OCI-LY1 (cell line): ENCODE measurements at regions not wholly inside any gene's neighbourhood (a gene's known extent, or its start where the extent isn't known, plus 50 kb on each side); places are given as distances from the start of the nearest gene placed in this dataset.
A peak's percentile ranks its signal among the peaks of the same experiment; 100 is the strongest.
"Not testable (repeated sequence)": the region's sequence is repeated elsewhere in the genome, so short reads cannot be mapped to it uniquely, and the experiment has no call there.

Experiments used
- H2AFZ ChIP-seq: fragments of 200-600 bp; sonication (generic), shearing (Covaris generic); 2 replicates; pipeline ENCODE4 v1.6.0; 2014; ENCODE audit warnings: antibody characterized with exemption, mild to moderate bottlenecking, low read length
- H3F3A ChIP-seq: fragments of 200-600 bp; sonication (generic), shearing (Covaris generic); 2 replicates; pipeline ENCODE4 v1.6.0; 2014; ENCODE audit warnings: mild to moderate bottlenecking, antibody characterized with exemption, low read length, moderate library complexity; ENCODE audit not compliant: insufficient read depth
- H3K27ac ChIP-seq: fragments of 200-600 bp; sonication (generic); 2 replicates; pipeline ENCODE4 v1.5.1; 2014; ENCODE audit warnings: low read length, mixed run types, mild to moderate bottlenecking, low read depth; ENCODE audit not compliant: poor library complexity, severe bottlenecking
- H3K27me3 ChIP-seq: fragments of 200-600 bp; sonication (generic); 2 replicates; pipeline ENCODE4 v1.6.0; 2014; ENCODE audit warnings: antibody characterized with exemption, mild to moderate bottlenecking, low read length, moderate library complexity; ENCODE audit not compliant: insufficient read depth
- H3K36me3 ChIP-seq: fragments of 200-600 bp; sonication (generic); 2 replicates; pipeline ENCODE4 v1.6.1; 2014; ENCODE audit warnings: mild to moderate bottlenecking, antibody characterized with exemption, low read length, moderate library complexity, mixed read lengths; ENCODE audit not compliant: insufficient read depth
- H3K4me1 ChIP-seq: fragments of 200-600 bp; sonication (generic); 2 replicates; pipeline ENCODE4 v1.5.1; 2014; ENCODE audit warnings: mild to moderate bottlenecking, low read length, moderate library complexity; ENCODE audit not compliant: insufficient read depth, severe bottlenecking
- H3K4me2 ChIP-seq: fragments of 200-600 bp; sonication (generic), shearing (Covaris generic); 2 replicates; pipeline ENCODE4 v1.6.1; 2014; ENCODE audit warnings: low read length
- H3K4me3 ChIP-seq: fragments of 200-600 bp; sonication (generic); 2 replicates; pipeline ENCODE4 v1.5.1; 2014; ENCODE audit warnings: low read length, low read depth, mild to moderate bottlenecking, mixed read lengths; ENCODE audit not compliant: poor library complexity, severe bottlenecking
- H3K79me2 ChIP-seq: fragments of 200-600 bp; shearing (Covaris generic); 2 replicates; pipeline ENCODE4 v1.6.1; 2016; ENCODE audit warnings: mixed run types, low read length, mixed read lengths; ENCODE audit not compliant: insufficient read depth
- H3K9ac ChIP-seq: fragments of 200-600 bp; sonication (generic), shearing (Covaris generic); 2 replicates; pipeline ENCODE4 v1.6.1; 2014; ENCODE audit warnings: mild to moderate bottlenecking, low read length, mixed read lengths
- H3K9me2 ChIP-seq: fragments of 200-600 bp; sonication (generic), shearing (Covaris generic); 2 replicates; pipeline ENCODE4 v1.6.1; 2014; ENCODE audit warnings: low read depth, mild to moderate bottlenecking, low read length, mixed read lengths
- H3K9me3 ChIP-seq: fragments of 200-600 bp; shearing (Covaris generic); 2 replicates; pipeline ENCODE4 v1.6.1; 2014; ENCODE audit warnings: low read length, mixed read lengths
- H4K20me1 ChIP-seq: fragments of 200-600 bp; sonication (generic), shearing (Covaris generic); 2 replicates; pipeline ENCODE4 v1.6.0; 2016; ENCODE audit warnings: mild to moderate bottlenecking, low read length; ENCODE audit not compliant: insufficient read depth
- CTCF ChIP-seq: fragments of 200-600 bp; sonication (generic), shearing (Covaris generic); IDR thresholded peaks from 2 replicates; pipeline ENCODE4 v1.5.1; 2017; ENCODE audit warnings: mild to moderate bottlenecking, antibody characterized with exemption, low read length, moderate library complexity, mixed read lengths
- EZH2 ChIP-seq: fragments of 200-600 bp; sonication (generic), shearing (Covaris generic); IDR thresholded peaks from 2 replicates; pipeline ENCODE4 v1.8.0; 2017; ENCODE audit warnings: borderline replicate concordance, mixed run types, mild to moderate bottlenecking, antibody characterized with exemption, low read length, moderate library complexity, mixed read lengths

GRCh38 chr6:86712039-86712438, 225.3 kb upstream of the HTR1E start:
- Histone ChIP-seq H3K79me2 (no peaks in the 10 kb centered on the region), H3K9me2 (no peaks in the 10 kb centered on the region), H3K4me1 (no peaks in the 10 kb centered on the region), H3K4me2 (no peak overlapping the region), H3K36me3 (no peaks in the 10 kb centered on the region), H3K9ac (no peak overlapping the region), H3K27ac (no peak overlapping the region), H3K9me3 (no peaks in the 10 kb centered on the region), H2AFZ (no peak overlapping the region), H3K4me3 (no peak overlapping the region), H4K20me1 (no peaks in the 10 kb centered on the region), H3F3A (no peaks in the 10 kb centered on the region), H3K27me3 (no peaks in the 10 kb centered on the region)
- TF ChIP-seq EZH2 = no peak
- no peak for TF ChIP-seq CTCF

- no peaks in the 10 kb centered on the region for H3K79me2 ChIP-seq
- no peak overlapping the region for H3K4me3 ChIP-seq
- H3K4me1 ChIP-seq = no peaks in the 10 kb centered on the region
- no peak overlapping the region for H3K27ac ChIP-seq
- H3K27me3 ChIP-seq = no peaks in the 10 kb centered on the region
- H3K9ac ChIP-seq = no peak overlapping the region
- no peaks in the 10 kb centered on the region for H4K20me1 ChIP-seq
- H2AFZ ChIP-seq = no peak overlapping the region
- H3F3A ChIP-seq = no peaks in the 10 kb centered on the region
- H3K9me3 ChIP-seq = no peaks in the 10 kb centered on the region
- H3K4me2 ChIP-seq = no peak overlapping the region
- TF ChIP-seq EZH2 (no peak), CTCF (no peak)
- no peaks in the 10 kb centered on the region for H3K9me2 ChIP-seq
- no peaks in the 10 kb centered on the region for H3K36me3 ChIP-seq
These were observed 229.7 kb upstream of the HTR1E start for GRCh38 chr6:86707545-86708120.

- Histone ChIP-seq H2AFZ (no peak overlapping the region), H3K27ac (no peak overlapping the region), H3K9me3 (no peaks in the 10 kb centered on the region), H3F3A (no peaks in the 10 kb centered on the region), H4K20me1 (no peaks in the 10 kb centered on the region), H3K4me2 (no peak overlapping the region), H3K36me3 (no peaks in the 10 kb centered on the region), H3K4me1 (no peaks in the 10 kb centered on the region), H3K9me2 (no peaks in the 10 kb centered on the region), H3K9ac (no peak overlapping the region), H3K79me2 (no peaks in the 10 kb centered on the region), H3K4me3 (no peak overlapping the region), H3K27me3 (no peaks in the 10 kb centered on the region)
- TF ChIP-seq EZH2 (no peak), CTCF (peak; percentile 48)
These were observed 230.9 kb upstream of the HTR1E start for GRCh38 chr6:86706449-86706848.

GRCh38 chr6:86701228-86701627, 236.1 kb upstream of the HTR1E start:
- H4K20me1 ChIP-seq, H3K36me3 ChIP-seq, H3K4me3 ChIP-seq, H3K27me3 ChIP-seq, H3F3A ChIP-seq, H3K4me1 ChIP-seq, H3K4me2 ChIP-seq, H3K9me2 ChIP-seq, H3K27ac ChIP-seq, H3K9ac ChIP-seq, H2AFZ ChIP-seq, H3K9me3 ChIP-seq, H3K79me2 ChIP-seq: not testable (repeated sequence)
